GM12878 (cell line): ENCODE measurements at regions not wholly inside any gene's neighbourhood (a gene's known extent, or its start where the extent isn't known, plus 50 kb on each side); places are given as distances from the start of the nearest gene placed in this dataset.

ENCODE experiments used
- ATAC-seq: fragments of 200-7000 bp; cut with Tn5 transposase; 3 replicates; pipeline ENCODE4 v1.9.1; 2020; ENCODE audit warnings: mild to moderate bottlenecking, moderate library complexity
- BruUV-seq: library from RNA; stranded (reverse); fragments of 400-500 nt; replicated peaks from 2 replicates; lab custom pipeline; 2021; lab: Mats Ljungman, UMichigan
- CTCF ChIA-PET: fragments of 300-600 bp; sonication (Branson Sonifier 250); formaldehyde crosslinking; extraction: SDS; loops from one replicate; lab custom pipeline; 2021; ENCODE audit warnings: inconsistent platforms; lab: Yijun Ruan, JAX
- POLR2A ChIA-PET: fragments of 350-600 bp; formaldehyde crosslinking; extraction: SDS; loops from one replicate; lab custom pipeline; 2021; ENCODE audit warnings: inconsistent platforms; lab: Charles Lee
- RAD21 ChIA-PET: fragments of 300-600 bp; sonication (Branson Sonifier 250); formaldehyde crosslinking; loops from one replicate; lab custom pipeline; 2023; ENCODE audit warnings: antibody characterized with exemption; ENCODE audit not compliant: unreplicated experiment; lab: Charles Lee
- SMC1A ChIA-PET: fragments of 300-600 bp; sonication (Branson Sonifier 250); formaldehyde crosslinking; loops from one replicate; lab custom pipeline; 2023; ENCODE audit not compliant: unreplicated experiment, uncharacterized antibody; lab: Charles Lee
- DNase-seq: peaks from one replicate; pipeline ENCODE4 v3.0.0-alpha.2; 2011; ENCODE audit warnings: low read depth, low spot score
- FAIRE-seq: peaks from 3 replicates; lab custom pipeline; 2011; peaks lifted over from hg19 to GRCh38; lab: Jason Lieb, UNC
- H2AFZ ChIP-seq: 2 replicates; pipeline ENCODE4 v1.6.0; 2011; ENCODE audit warnings: low read depth, low read length, control low read depth; ENCODE audit not compliant: control insufficient read depth
- H3K27ac ChIP-seq: 2 replicates; pipeline ENCODE4 v1.5.1; 2011; ENCODE audit warnings: control low read depth; ENCODE audit not compliant: control insufficient read depth, insufficient read depth
- H3K27me3 ChIP-seq, 2 experiments: replicated peaks in 1 of 2; 2 replicates each; pipeline versions ENCODE4 v1.6.0 to v1.6.1; 2011; ENCODE audit warnings: low read length in 1 of 2; ENCODE audit not compliant: control insufficient read depth in 2 of 2, insufficient read depth in 2 of 2
- H3K36me3 ChIP-seq, 2 experiments: 2 replicates each; pipeline ENCODE4 v1.5.1; 2011; ENCODE audit warnings: low read length in 1 of 2; ENCODE audit not compliant: control insufficient read depth in 2 of 2, insufficient read depth in 2 of 2
- H3K4me1 ChIP-seq: 2 replicates; pipeline ENCODE4 v1.6.1; 2011; ENCODE audit warnings: mild to moderate bottlenecking, low read length, moderate library complexity, mixed read lengths; ENCODE audit not compliant: control insufficient read depth, insufficient read depth
- H3K4me2 ChIP-seq: 2 replicates; pipeline ENCODE4 v1.6.0; 2011; ENCODE audit warnings: control low read depth; ENCODE audit not compliant: control insufficient read depth, insufficient read depth
- H3K4me3 ChIP-seq: fragments of 200-600 bp; sonication (generic); 2 replicates; pipeline ENCODE4 v1.5.1; 2016
- H3K79me2 ChIP-seq: 2 replicates; pipeline ENCODE4 v1.6.0; 2011; ENCODE audit warnings: low read length; ENCODE audit not compliant: control insufficient read depth, insufficient read depth
- H3K9ac ChIP-seq: 2 replicates; pipeline ENCODE4 v1.8.0; 2011; ENCODE audit warnings: low read length, control low read depth, mixed read lengths; ENCODE audit not compliant: control insufficient read depth, insufficient read depth
- H3K9me3 ChIP-seq: replicated peaks from 3 replicates; pipeline ENCODE4 v1.5.1; 2011; ENCODE audit warnings: mild to moderate bottlenecking, low read length; ENCODE audit not compliant: control insufficient read depth, insufficient read depth
- H4K20me1 ChIP-seq: 2 replicates; pipeline ENCODE4 v1.6.0; 2011; ENCODE audit not compliant: control insufficient read depth, insufficient read depth
- ATF3 ChIP-seq: IDR thresholded peaks from 2 replicates; pipeline ENCODE4 v1.6.1; 2011; ENCODE audit warnings: low read depth, mild to moderate bottlenecking, low read length, moderate library complexity, borderline replicate concordance; ENCODE audit errors: extremely low read depth
- BRCA1 ChIP-seq: IDR thresholded peaks from 2 replicates; pipeline ENCODE4 v1.6.1; 2011; ENCODE audit warnings: low read depth, low read length, improper control_type of control experiment
- GATAD2B ChIP-seq: fragments of 450-650 bp; conservative IDR thresholded peaks from 2 replicates; pipeline ENCODE4 v1.6.1; 2017; ENCODE audit warnings: low read depth, mild to moderate bottlenecking, moderate library complexity
- JUNB ChIP-seq: IDR thresholded peaks from 2 replicates; pipeline ENCODE4 v1.6.1; 2016; ENCODE audit warnings: antibody characterized with exemption, mild to moderate bottlenecking
- LARP7 ChIP-seq: fragments of 450-650 bp; IDR thresholded peaks from 2 replicates; pipeline ENCODE4 v1.6.1; 2017; ENCODE audit warnings: mild to moderate bottlenecking
- MLLT1 ChIP-seq: fragments of 450-650 bp; IDR thresholded peaks from 2 replicates; pipeline ENCODE4 v1.6.1; 2016; ENCODE audit warnings: mild to moderate bottlenecking
- NFYA ChIP-seq: IDR thresholded peaks from 2 replicates; pipeline ENCODE4 v1.6.1; 2011; ENCODE audit warnings: low read depth, mild to moderate bottlenecking, low read length, improper control_type of control experiment, borderline replicate concordance
- NKRF ChIP-seq: fragments of 450-650 bp; conservative IDR thresholded peaks from 2 replicates; pipeline ENCODE4 v1.6.1; 2017; ENCODE audit warnings: mild to moderate bottlenecking, moderate library complexity
- PKNOX1 ChIP-seq: fragments of 450-650 bp; IDR thresholded peaks from 2 replicates; pipeline ENCODE4 v1.6.1; 2016; ENCODE audit warnings: mild to moderate bottlenecking
- POLR2AphosphoS2 ChIP-seq: IDR thresholded peaks from 2 replicates; pipeline ENCODE4 v1.6.1; 2011; ENCODE audit warnings: low read depth, mild to moderate bottlenecking, low read length, improper control_type of control experiment, moderate library complexity
- SIN3A ChIP-seq: IDR thresholded peaks from 2 replicates; pipeline ENCODE4 v1.6.1; 2012; ENCODE audit warnings: low read depth, low read length, improper control_type of control experiment
- SMAD5 ChIP-seq: IDR thresholded peaks from 2 replicates; pipeline ENCODE4 v1.6.1; 2016; ENCODE audit warnings: antibody characterized with exemption, low read depth
- SPI1 ChIP-seq: IDR thresholded peaks from 2 replicates; pipeline ENCODE4 v1.6.1; 2011; ENCODE audit warnings: low read depth, mild to moderate bottlenecking, low read length, moderate library complexity, borderline replicate concordance; ENCODE audit not compliant: insufficient read depth
- SUZ12 ChIP-seq: fragments of 200-600 bp; sonication (generic); IDR thresholded peaks from one replicate; pipeline ENCODE4 v1.6.1; 2018; ENCODE audit warnings: antibody characterized with exemption, mild to moderate bottlenecking; ENCODE audit not compliant: unreplicated experiment
- TCF12 ChIP-seq: IDR thresholded peaks from 2 replicates; pipeline ENCODE4 v1.6.1; 2011; ENCODE audit warnings: low read depth, mild to moderate bottlenecking, low read length
- ZNF274 ChIP-seq: IDR thresholded peaks from one replicate; pipeline ENCODE4 v1.8.0; 2011; ENCODE audit not compliant: insufficient read length, insufficient read depth
- ZZZ3 ChIP-seq: IDR thresholded peaks from 2 replicates; pipeline ENCODE4 v1.6.1; 2011; ENCODE audit warnings: low read depth; ENCODE audit not compliant: control insufficient read depth, insufficient read length
- in situ Hi-C: fragments of 300-500 bp; cut with MboI; formaldehyde crosslinking; loops from 9 replicates; pipeline ENCODE4 v1.14.3; 2018; ENCODE audit warnings: mixed read lengths
- intact Hi-C: fragments of 100-400 bp; cut with micrococcal nuclease; formaldehyde crosslinking; loops from one replicate; pipeline ENCODE4 v1.14.2; 2022; ENCODE audit not compliant: unreplicated experiment

DNA sequence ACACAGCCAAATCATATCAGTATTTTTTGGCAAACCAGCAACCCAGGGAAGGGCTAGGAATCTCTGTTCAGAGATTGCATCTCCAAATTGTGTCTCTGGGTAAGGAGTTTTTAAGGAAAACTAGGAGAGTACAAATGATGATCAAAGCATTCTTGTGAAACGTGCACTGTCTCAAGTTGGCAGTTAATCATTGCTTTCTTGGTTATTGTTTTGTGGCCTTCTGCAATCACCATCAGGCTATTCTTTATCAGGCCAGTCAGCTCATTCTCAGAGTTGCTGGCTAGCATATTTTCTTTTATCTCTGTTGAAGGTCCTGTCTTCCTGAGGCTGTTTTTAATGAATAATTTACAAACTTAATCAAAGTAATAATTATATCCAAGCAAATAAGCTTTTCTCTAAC lies 129.1 kb upstream of the CCDC179 start (continued):
- TF ChIP-seq NKRF = no peak
- TF ChIP-seq SUZ12 = no peak
- no peak for TF ChIP-seq ZZZ3
- TF ChIP-seq, all 136 proteins: peak for 0

- H2AFZ ChIP-seq = no peak overlapping the region
- in situ Hi-C loops = no loop called here
- ChIA-PET CTCF (no interaction called here), POLR2A (no interaction called here), SMC1A (no interaction called here), RAD21 (no interaction called here)
- no peak overlapping the region for H3K4me2 ChIP-seq
- no peak for ATAC-seq
- FAIRE-seq = no peak
- no peaks in the 10 kb centered on the region for H3K4me1 ChIP-seq
- no peaks in the 10 kb centered on the region for H3K79me2 ChIP-seq
- BruUV-seq = no TSS peak
- H3K27me3 ChIP-seq = no peaks in the 10 kb centered on the region
- H3K9ac ChIP-seq = no peak overlapping the region
- no peaks in the 10 kb centered on the region for H3K36me3 ChIP-seq
- H4K20me1 ChIP-seq = no peaks in the 10 kb centered on the region
- no peak overlapping the region for H3K4me3 ChIP-seq
- no peak for TF ChIP-seq JUNB
- TF ChIP-seq POLR2AphosphoS2 = no peak
- no peak for TF ChIP-seq BRCA1
- no peak for TF ChIP-seq TCF12
- TF ChIP-seq ATF3 = no peak
- no peak for TF ChIP-seq MLLT1
- no peak for TF ChIP-seq ZNF274
- no peak for TF ChIP-seq ZZZ3
- TF ChIP-seq LARP7 = no peak
- TF ChIP-seq SIN3A = no peak
- TF ChIP-seq SPI1 = no peak
- TF ChIP-seq GATAD2B = no peak
- no peak for TF ChIP-seq SMAD5
- no peak for TF ChIP-seq NFYA
- no peak for TF ChIP-seq SUZ12
- TF ChIP-seq PKNOX1 = no peak
- H3K9me3 ChIP-seq = no peaks in the 10 kb centered on the region
- H3K27ac ChIP-seq = no peak overlapping the region
- DNase-seq = no peak
- intact Hi-C loops = no loop called here
Measured at GRCh38 chr11:22991196-22991595, 130.9 kb upstream of the CCDC179 start.
